Islet precursor cell (in vitro differentiated cells): ENCODE measurements at regions not wholly inside any gene's neighbourhood (a gene's known extent, or its start where the extent isn't known, plus 50 kb on each side); places are given as distances from the start of the nearest gene placed in this dataset.

Source experiments
- DNase-seq: peaks from one replicate; pipeline ENCODE4 v3.0.0-alpha.2; 2018

DNA sequence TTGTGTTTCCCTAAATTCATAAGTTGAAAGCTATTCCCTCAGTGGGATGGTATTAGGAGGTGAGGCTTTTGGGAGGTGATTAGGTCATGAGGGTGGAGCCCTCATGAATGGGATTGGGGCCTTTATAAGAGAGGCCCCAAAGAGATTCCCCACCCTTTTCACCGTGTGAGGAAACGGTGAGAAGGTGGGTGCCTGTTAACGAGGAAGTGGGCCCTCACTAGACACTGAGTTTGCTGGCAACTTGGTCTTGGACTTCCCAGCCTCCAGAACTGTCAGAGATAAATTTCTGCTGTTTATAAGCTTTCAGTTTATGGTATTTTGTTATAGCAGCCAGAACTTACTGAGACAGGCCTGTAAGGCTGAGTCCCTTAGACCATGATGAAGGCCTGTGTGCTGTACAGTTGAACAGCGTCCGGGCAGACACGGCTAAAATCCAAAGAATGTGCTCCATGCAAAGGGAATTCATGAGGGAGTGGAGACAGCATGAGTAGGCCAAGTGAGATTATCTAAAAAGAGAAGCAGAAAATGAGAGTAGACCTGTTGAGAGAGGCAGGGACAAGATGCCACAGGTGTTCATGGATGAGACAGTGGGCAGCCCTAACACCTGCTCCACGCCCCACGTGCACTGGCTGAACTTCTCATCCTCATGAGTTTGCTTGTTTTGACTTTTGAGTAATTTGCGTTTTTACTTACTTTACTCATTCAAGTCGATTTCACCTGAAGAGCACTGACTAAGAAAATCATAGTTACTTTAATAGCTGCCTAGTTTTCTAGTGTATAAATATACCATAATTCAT, 66.9 kb upstream of the SFMBT2 start:
- no peak for DNase-seq

DNA sequence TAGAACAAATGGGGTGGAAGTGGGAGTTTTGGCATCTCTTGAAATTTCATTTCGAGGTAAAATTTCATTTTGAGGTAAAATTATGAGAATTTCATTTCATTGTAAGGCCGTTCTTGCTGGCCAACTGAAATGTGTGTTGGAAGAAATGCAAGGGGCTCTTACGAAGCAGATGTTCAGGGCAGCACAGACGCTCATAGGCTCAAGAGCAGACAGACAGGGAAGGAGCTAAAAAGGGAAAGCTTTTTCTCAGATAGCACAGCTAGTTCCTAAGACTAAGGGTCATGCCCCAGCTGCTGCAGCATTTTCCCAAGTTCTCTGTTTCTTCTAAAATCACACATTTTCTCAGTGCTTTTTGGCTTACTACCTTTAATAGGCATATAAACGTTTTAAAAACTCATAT, 65.1 kb upstream of the SFMBT2 start:
- no peak for DNase-seq

DNA sequence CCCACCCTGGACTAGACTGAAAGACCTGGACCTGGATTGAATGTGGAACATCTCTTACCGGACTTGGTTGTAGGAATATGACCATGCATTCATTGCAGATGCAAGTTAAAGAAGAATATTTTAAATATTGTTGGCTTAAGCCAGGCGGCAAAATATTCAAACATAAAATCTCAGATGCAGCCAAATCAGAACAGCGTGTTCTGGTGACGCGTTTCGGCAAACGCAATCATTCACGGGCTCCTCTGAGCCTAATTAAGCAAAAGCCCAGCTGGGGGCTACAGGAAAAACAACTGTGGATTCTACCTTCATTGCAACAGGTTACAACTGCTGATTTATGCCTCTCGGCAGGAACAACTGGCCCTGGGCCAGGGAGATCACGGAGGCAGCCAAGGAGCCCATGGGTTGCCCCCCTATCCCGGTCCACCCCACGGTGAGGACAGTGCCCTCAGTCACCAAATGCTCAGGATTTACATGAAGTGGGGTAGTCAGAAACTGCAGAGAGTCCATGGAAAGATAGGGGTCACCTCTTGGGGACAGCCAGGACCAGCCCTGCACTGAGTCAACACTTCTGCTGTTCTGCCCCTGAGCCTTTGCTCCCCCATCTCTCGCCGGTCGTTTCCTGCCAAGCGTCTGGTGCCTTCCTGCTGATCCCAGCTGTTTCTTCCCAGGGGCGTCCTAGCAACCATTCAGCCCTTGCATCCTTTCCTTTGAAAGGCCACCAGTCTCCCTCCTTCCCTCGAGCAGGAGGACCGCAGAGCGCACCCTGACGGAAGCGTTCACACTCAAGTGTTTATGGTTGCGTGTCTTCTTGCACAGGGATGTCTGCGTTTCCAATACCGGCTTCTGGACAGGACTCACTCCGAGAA, 64.4 kb upstream of the SFMBT2 start:
- peak; percentile 58 for DNase-seq

DNA sequence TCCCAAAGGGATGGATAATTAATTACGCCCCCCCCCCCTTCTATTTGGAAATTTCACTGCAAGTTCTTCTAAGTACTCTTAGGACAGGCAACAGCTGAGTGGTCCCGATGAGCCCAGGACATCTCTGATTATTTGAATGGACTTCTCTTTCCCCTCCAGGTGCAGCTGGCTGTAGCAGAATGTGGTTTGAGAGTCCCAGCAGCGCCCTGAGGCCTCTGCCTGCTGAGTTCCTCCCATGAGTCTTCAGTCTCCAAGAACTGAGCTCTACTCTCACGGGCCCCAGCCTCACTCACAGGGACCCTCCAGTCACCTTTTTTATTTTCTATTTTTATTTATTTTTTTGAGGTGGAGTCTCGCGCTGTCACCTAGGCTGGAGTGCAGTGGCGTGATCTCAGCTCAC, 63.6 kb upstream of the SFMBT2 start:
- DNase-seq: no peak

GRCh38 chr10:7473474-7473873, 62.6 kb upstream of the SFMBT2 start:
- DNase-seq: no peak

- no peak for DNase-seq
These were observed 61.0 kb upstream of the SFMBT2 start for GRCh38 chr10:7471720-7472367.

DNA sequence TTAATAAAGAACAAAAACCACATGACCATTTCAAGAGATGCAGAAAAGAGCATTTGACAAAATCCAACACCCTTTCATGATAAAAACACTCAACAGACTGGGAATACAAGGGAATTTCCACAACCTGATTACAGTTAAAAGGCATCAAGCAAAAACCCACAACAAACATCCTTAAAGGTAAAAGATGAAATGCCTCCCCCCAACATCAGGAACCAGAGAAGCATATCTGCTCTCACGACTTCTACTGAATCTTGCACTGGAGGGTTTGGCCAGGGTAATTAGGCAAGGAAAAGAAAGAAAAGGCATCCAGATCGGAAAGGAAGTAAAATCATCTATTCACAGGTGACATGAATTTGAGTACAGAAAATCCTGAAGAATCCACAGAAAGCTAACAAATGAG, 59.5 kb upstream of the SFMBT2 start:
- no peak for DNase-seq

GRCh38 chr10:7467031-7467667, 56.3 kb upstream of the SFMBT2 start:
- DNase-seq: no peak

DNA sequence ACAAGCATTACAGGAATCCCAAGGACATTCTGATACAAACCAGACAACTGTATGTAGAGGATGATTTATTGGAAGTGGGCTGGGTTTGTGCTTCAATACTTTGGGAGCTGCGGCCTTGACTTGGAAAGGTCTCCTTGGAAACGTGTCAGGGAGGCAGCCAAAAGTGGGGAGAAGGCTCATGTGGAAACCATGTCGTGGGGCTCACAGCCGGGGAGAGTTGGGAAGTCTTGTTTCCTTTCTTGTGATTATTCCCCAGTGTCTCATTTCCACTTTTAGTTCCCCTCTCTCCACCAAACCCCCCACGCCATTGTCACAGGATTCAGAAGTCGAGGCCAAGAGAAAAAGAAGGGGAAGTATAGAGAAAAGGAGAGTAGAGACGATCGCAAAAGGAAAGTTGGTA, 53.9 kb upstream of the SFMBT2 start:
- no peak for DNase-seq
